ENCODE measurements at regions not wholly inside any gene's neighbourhood (a gene's known extent, or its start where the extent isn't known, plus 50 kb on each side); places are given as distances from the start of the nearest gene placed in this dataset.

DNA sequence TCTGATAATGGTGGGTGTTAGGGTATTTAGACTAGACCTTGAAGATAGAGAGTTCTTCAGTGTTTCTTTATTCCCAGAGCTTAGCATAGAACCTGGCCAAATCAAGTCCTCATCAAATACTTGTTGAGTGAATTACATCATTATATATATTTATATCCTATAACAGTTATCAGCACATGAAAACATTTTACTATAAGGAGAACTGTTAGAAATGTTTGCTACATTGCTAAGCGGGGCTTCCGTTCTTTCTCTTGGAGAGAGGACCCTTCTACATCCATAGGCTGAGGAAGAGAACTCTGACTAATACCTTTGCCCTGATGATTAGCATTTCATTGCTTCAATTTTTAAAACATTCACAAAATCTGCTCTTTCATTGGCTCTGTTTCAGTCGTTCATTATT, 66.5 kb upstream of the NBL1 start:
- TF ChIP-seq, protein P1, sequence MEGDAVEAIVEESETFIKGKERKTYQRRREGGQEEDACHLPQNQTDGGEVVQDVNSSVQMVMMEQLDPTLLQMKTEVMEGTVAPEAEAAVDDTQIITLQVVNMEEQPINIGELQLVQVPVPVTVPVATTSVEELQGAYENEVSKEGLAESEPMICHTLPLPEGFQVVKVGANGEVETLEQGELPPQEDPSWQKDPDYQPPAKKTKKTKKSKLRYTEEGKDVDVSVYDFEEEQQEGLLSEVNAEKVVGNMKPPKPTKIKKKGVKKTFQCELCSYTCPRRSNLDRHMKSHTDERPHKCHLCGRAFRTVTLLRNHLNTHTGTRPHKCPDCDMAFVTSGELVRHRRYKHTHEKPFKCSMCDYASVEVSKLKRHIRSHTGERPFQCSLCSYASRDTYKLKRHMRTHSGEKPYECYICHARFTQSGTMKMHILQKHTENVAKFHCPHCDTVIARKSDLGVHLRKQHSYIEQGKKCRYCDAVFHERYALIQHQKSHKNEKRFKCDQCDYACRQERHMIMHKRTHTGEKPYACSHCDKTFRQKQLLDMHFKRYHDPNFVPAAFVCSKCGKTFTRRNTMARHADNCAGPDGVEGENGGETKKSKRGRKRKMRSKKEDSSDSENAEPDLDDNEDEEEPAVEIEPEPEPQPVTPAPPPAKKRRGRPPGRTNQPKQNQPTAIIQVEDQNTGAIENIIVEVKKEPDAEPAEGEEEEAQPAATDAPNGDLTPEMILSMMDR (IDR thresholded peaks at IDR 0.05; ENCODE audit: extremely low read depth in 1 of 2, insufficient read depth in 1 of 2, low read depth in 1 of 2, low read length in 2 of 2) = no peak
- TF ChIP-seq POLR2AphosphoS5 (IDR thresholded peaks at IDR 0.05; ENCODE audit: insufficient read depth, low read depth, low read length) (no peak), JUN (IDR thresholded peaks at IDR 0.05; ENCODE audit: borderline replicate concordance, insufficient read depth, insufficient read length, low read depth) (no peak), MYC (IDR thresholded peaks at IDR 0.05; ENCODE audit: low read depth, low read length) (no peak), POLR2A (IDR thresholded peaks at IDR 0.05; ENCODE audit: low read depth, low read length) (no peak), EZH2 (IDR thresholded peaks at IDR 0.05; ENCODE audit: borderline replicate concordance, low read depth, low read length, severe bottlenecking) (no peak), FOS (IDR thresholded peaks at IDR 0.05; ENCODE audit: borderline replicate concordance, insufficient read depth, low read length) (no peak), GATA2 (IDR thresholded peaks at IDR 0.05; ENCODE audit: insufficient read depth, insufficient read length, low read depth, low read length) (no peak)
- TF ChIP-seq, protein P2, sequence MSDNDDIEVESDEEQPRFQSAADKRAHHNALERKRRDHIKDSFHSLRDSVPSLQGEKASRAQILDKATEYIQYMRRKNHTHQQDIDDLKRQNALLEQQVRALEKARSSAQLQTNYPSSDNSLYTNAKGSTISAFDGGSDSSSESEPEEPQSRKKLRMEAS (IDR thresholded peaks at IDR 0.05; ENCODE audit: insufficient read depth, insufficient read length) = no peak
